OCI-LY1 (cell line): ENCODE measurements at regions not wholly inside any gene's neighbourhood (a gene's known extent, or its start where the extent isn't known, plus 50 kb on each side); places are given as distances from the start of the nearest gene placed in this dataset.

Experiments used
- H2AFZ ChIP-seq: fragments of 200-600 bp; sonication (generic), shearing (Covaris generic); 2 replicates; pipeline ENCODE4 v1.6.0; 2014; ENCODE audit warnings: antibody characterized with exemption, mild to moderate bottlenecking, low read length
- H3F3A ChIP-seq: fragments of 200-600 bp; sonication (generic), shearing (Covaris generic); 2 replicates; pipeline ENCODE4 v1.6.0; 2014; ENCODE audit warnings: mild to moderate bottlenecking, antibody characterized with exemption, low read length, moderate library complexity; ENCODE audit not compliant: insufficient read depth
- H3K27ac ChIP-seq: fragments of 200-600 bp; sonication (generic); 2 replicates; pipeline ENCODE4 v1.5.1; 2014; ENCODE audit warnings: low read length, mixed run types, mild to moderate bottlenecking, low read depth; ENCODE audit not compliant: poor library complexity, severe bottlenecking
- H3K27me3 ChIP-seq: fragments of 200-600 bp; sonication (generic); 2 replicates; pipeline ENCODE4 v1.6.0; 2014; ENCODE audit warnings: antibody characterized with exemption, mild to moderate bottlenecking, low read length, moderate library complexity; ENCODE audit not compliant: insufficient read depth
- H3K36me3 ChIP-seq: fragments of 200-600 bp; sonication (generic); 2 replicates; pipeline ENCODE4 v1.6.1; 2014; ENCODE audit warnings: mild to moderate bottlenecking, antibody characterized with exemption, low read length, moderate library complexity, mixed read lengths; ENCODE audit not compliant: insufficient read depth
- H3K4me1 ChIP-seq: fragments of 200-600 bp; sonication (generic); 2 replicates; pipeline ENCODE4 v1.5.1; 2014; ENCODE audit warnings: mild to moderate bottlenecking, low read length, moderate library complexity; ENCODE audit not compliant: insufficient read depth, severe bottlenecking
- H3K4me2 ChIP-seq: fragments of 200-600 bp; sonication (generic), shearing (Covaris generic); 2 replicates; pipeline ENCODE4 v1.6.1; 2014; ENCODE audit warnings: low read length
- H3K4me3 ChIP-seq: fragments of 200-600 bp; sonication (generic); 2 replicates; pipeline ENCODE4 v1.5.1; 2014; ENCODE audit warnings: low read length, low read depth, mild to moderate bottlenecking, mixed read lengths; ENCODE audit not compliant: poor library complexity, severe bottlenecking
- H3K79me2 ChIP-seq: fragments of 200-600 bp; shearing (Covaris generic); 2 replicates; pipeline ENCODE4 v1.6.1; 2016; ENCODE audit warnings: mixed run types, low read length, mixed read lengths; ENCODE audit not compliant: insufficient read depth
- H3K9ac ChIP-seq: fragments of 200-600 bp; sonication (generic), shearing (Covaris generic); 2 replicates; pipeline ENCODE4 v1.6.1; 2014; ENCODE audit warnings: mild to moderate bottlenecking, low read length, mixed read lengths
- H3K9me2 ChIP-seq: fragments of 200-600 bp; sonication (generic), shearing (Covaris generic); 2 replicates; pipeline ENCODE4 v1.6.1; 2014; ENCODE audit warnings: low read depth, mild to moderate bottlenecking, low read length, mixed read lengths
- H3K9me3 ChIP-seq: fragments of 200-600 bp; shearing (Covaris generic); 2 replicates; pipeline ENCODE4 v1.6.1; 2014; ENCODE audit warnings: low read length, mixed read lengths
- H4K20me1 ChIP-seq: fragments of 200-600 bp; sonication (generic), shearing (Covaris generic); 2 replicates; pipeline ENCODE4 v1.6.0; 2016; ENCODE audit warnings: mild to moderate bottlenecking, low read length; ENCODE audit not compliant: insufficient read depth
- EZH2 ChIP-seq: fragments of 200-600 bp; sonication (generic), shearing (Covaris generic); IDR thresholded peaks from 2 replicates; pipeline ENCODE4 v1.8.0; 2017; ENCODE audit warnings: borderline replicate concordance, mixed run types, mild to moderate bottlenecking, antibody characterized with exemption, low read length, moderate library complexity, mixed read lengths
- TF ChIP-seq, protein P1 (sequence below): fragments of 200-600 bp; sonication (generic), shearing (Covaris generic); IDR thresholded peaks from 2 replicates; pipeline ENCODE4 v1.5.1; 2017; ENCODE audit warnings: mild to moderate bottlenecking, antibody characterized with exemption, low read length, moderate library complexity, mixed read lengths

DNA sequence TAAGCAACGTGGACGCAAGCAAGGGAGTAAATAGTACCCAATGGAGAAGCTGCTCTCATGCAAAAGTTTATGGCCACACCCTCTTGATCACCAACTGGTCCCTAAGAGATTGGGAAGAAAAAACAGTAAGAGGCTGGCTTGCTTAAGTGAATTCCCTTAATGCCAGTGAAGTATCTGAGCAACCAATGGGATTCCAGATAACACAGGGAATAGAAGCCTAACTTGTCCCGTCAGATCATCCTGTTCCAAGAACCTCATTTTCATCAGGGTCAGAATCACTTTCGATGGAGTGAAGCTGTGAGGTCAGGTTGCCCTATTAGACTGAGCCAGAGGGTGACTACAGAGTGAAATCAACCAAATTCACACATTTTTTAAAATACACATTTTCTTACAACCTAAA, 104.3 kb downstream of the CD47 start:
- no peak for TF ChIP-seq EZH2
- TF ChIP-seq, protein P1, sequence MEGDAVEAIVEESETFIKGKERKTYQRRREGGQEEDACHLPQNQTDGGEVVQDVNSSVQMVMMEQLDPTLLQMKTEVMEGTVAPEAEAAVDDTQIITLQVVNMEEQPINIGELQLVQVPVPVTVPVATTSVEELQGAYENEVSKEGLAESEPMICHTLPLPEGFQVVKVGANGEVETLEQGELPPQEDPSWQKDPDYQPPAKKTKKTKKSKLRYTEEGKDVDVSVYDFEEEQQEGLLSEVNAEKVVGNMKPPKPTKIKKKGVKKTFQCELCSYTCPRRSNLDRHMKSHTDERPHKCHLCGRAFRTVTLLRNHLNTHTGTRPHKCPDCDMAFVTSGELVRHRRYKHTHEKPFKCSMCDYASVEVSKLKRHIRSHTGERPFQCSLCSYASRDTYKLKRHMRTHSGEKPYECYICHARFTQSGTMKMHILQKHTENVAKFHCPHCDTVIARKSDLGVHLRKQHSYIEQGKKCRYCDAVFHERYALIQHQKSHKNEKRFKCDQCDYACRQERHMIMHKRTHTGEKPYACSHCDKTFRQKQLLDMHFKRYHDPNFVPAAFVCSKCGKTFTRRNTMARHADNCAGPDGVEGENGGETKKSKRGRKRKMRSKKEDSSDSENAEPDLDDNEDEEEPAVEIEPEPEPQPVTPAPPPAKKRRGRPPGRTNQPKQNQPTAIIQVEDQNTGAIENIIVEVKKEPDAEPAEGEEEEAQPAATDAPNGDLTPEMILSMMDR = no peak
- Histone ChIP-seq H3K4me1 (no peaks in the 10 kb centered on the region), H3K9me3 (no peaks in the 10 kb centered on the region), H3K27me3 (no peaks in the 10 kb centered on the region), H3K27ac (no peak overlapping the region), H3K4me3 (no peak overlapping the region), H3K36me3 (no peaks in the 10 kb centered on the region), H3K4me2 (no peak overlapping the region), H3K9me2 (no peaks in the 10 kb centered on the region), H2AFZ (no peak overlapping the region), H3F3A (no peaks in the 10 kb centered on the region), H3K9ac (no peak overlapping the region), H4K20me1 (no peaks in the 10 kb centered on the region), H3K79me2 (no peaks in the 10 kb centered on the region)

- Histone ChIP-seq H3K36me3 (no peaks in the 10 kb centered on the region), H3K4me2 (no peak overlapping the region), H4K20me1 (no peaks in the 10 kb centered on the region), H3K27ac (no peak overlapping the region), H3K79me2 (no peaks in the 10 kb centered on the region), H3K9me3 (no peaks in the 10 kb centered on the region), H3K9me2 (no peaks in the 10 kb centered on the region), H3K9ac (no peak overlapping the region), H3K4me3 (no peak overlapping the region), H2AFZ (no peak overlapping the region), H3F3A (no peaks in the 10 kb centered on the region), H3K27me3 (no peaks in the 10 kb centered on the region), H3K4me1 (no peaks in the 10 kb centered on the region)
- TF ChIP-seq EZH2 = no peak
- TF ChIP-seq, protein P1 = no peak
These were observed 105.3 kb downstream of the CD47 start for GRCh38 chr3:107985496-107985895.

DNA sequence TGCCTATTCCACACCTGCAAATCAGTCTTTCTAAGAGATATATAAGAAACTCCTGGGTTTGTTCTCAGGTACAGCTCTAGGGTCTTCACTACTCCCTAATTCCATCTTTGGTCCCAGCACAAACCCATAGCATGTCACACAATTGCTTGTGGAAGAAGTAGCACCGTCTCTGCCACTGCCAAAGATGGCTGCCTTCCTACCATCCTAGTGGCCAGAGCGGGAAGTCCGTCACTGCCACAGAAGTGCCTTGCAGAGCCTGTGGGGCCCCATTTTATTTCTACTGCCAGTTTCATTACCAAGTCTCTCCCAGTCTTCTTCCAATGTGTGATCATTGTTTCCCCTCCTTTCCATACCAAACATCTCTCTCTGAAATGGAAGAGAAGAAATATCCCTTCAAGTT, 107.6 kb downstream of the CD47 start:
- Histone ChIP-seq H3K4me3 (no peak overlapping the region), H3K36me3 (no peaks in the 10 kb centered on the region), H3K27me3 (no peaks in the 10 kb centered on the region), H3K4me2 (no peak overlapping the region), H2AFZ (no peak overlapping the region), H3K9ac (no peak overlapping the region), H3F3A (no peaks in the 10 kb centered on the region), H4K20me1 (no peaks in the 10 kb centered on the region), H3K9me2 (no peaks in the 10 kb centered on the region), H3K4me1 (no peaks in the 10 kb centered on the region), H3K27ac (no peak overlapping the region), H3K9me3 (no peaks in the 10 kb centered on the region), H3K79me2 (no peaks in the 10 kb centered on the region)
- TF ChIP-seq EZH2 = no peak
- TF ChIP-seq, protein P1 = no peak
